ENCODE measurements at regions not wholly inside any gene's neighbourhood (a gene's known extent, or its start where the extent isn't known, plus 50 kb on each side); places are given as distances from the start of the nearest gene placed in this dataset.

GRCh38 chr6:144335311-144335861 is 50.3 kb downstream of the UTRN start:
- FAIRE-seq, result no peak

- no peak for FAIRE-seq
These were observed 50.8 kb downstream of the UTRN start for GRCh38 chr6:144335914-144336313.

- FAIRE-seq, result no peak
These were observed 51.8 kb downstream of the UTRN start for GRCh38 chr6:144336900-144337299.

GRCh38 chr6:144338474-144338873 is 53.3 kb downstream of the UTRN start:
- no peak for FAIRE-seq

- FAIRE-seq, result no peak
These were observed 54.0 kb downstream of the UTRN start for GRCh38 chr6:144338951-144339700.

- no peak for FAIRE-seq
These were observed 54.8 kb downstream of the UTRN start for GRCh38 chr6:144339859-144340452.

- no peak for FAIRE-seq
These were observed 55.6 kb downstream of the UTRN start for GRCh38 chr6:144340541-144341371.

GRCh38 chr6:144341831-144342527 is 56.8 kb downstream of the UTRN start:
- no peak for FAIRE-seq

- no peak for FAIRE-seq
These were observed 58.7 kb downstream of the UTRN start for GRCh38 chr6:144343701-144344428.

GRCh38 chr6:144344646-144345045 is 59.5 kb downstream of the UTRN start:
- no peak for FAIRE-seq

GRCh38 chr6:144345451-144345850 is 60.3 kb downstream of the UTRN start:
- no peak for FAIRE-seq

- FAIRE-seq, result no peak
These were observed 61.7 kb downstream of the UTRN start for GRCh38 chr6:144346719-144347447.

GRCh38 chr6:144347448-144347759 is 62.3 kb downstream of the UTRN start:
- no peak for FAIRE-seq

GRCh38 chr6:144347933-144348332 is 62.8 kb downstream of the UTRN start:
- FAIRE-seq, result no peak

GRCh38 chr6:144349690-144350527 is 64.8 kb downstream of the UTRN start:
- no peak for FAIRE-seq

- FAIRE-seq, result no peak
These were observed 65.4 kb downstream of the UTRN start for GRCh38 chr6:144350528-144350880.

GRCh38 chr6:144351379-144352127 is 66.4 kb downstream of the UTRN start:
- no peak for FAIRE-seq

GRCh38 chr6:144352331-144352730 is 67.2 kb downstream of the UTRN start:
- FAIRE-seq, result no peak

- no peak for FAIRE-seq
These were observed 68.8 kb downstream of the UTRN start for GRCh38 chr6:144353871-144354314.

- no peak for FAIRE-seq
These were observed 74.6 kb downstream of the UTRN start for GRCh38 chr6:144359783-144360182.
